ENCODE measurements at regions not wholly inside any gene's neighbourhood (a gene's known extent, or its start where the extent isn't known, plus 50 kb on each side); places are given as distances from the start of the nearest gene placed in this dataset.

DNA sequence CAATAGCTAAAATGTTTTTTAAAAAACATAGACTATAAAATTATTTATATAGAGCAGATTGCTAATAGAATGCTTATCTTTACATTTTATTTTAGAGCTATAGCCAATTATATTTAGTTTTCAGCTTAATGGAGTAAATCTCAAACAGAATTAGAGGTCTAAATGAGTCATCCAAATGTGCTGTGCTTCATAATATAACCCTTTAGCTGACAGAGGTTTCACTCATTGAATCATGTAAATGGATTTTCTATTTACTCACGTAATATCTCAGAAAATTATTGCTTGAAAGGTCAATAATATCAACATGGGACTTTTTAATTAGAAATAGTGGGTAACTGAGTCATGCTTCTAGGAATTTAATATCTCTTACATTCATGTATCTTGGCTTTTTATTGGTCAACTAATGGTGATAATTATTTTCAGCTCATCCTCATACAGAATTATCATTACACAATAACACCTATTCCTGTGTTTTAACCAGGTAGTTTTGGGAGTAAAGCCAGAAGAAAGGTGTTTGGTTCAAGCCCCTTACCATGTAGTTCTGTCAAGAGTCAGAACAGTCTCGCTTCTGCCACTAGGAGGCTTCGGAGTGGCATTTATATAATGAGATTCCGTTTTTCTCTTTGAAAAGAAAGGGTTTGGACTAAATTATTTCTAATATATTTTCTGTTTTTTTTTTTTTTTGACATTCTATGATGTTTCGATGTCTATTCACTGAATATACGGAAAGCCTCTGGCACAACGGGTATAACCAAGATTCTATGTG is 217.6 kb downstream of the CDH7 start:
- DNase-seq (ENCODE audit: low read depth in 1 of 2, low spot score in 1 of 2) = no peak
- no peaks in the 10 kb centered on the region for H3K27me3 ChIP-seq (ENCODE audit: insufficient read depth, poor library complexity, severe bottlenecking)
- TF ChIP-seq REST (IDR thresholded peaks at IDR 0.05; ENCODE audit: insufficient replicate concordance, low read depth) = no peak
- peak; percentile 18 for TF ChIP-seq CTCF (IDR thresholded peaks at IDR 0.05; ENCODE audit: insufficient read depth, low read length)
- no peak overlapping the region for H3K27ac ChIP-seq (replicated peaks)
- H3K4me3 ChIP-seq (replicated peaks; ENCODE audit: insufficient read depth, low read length) = no peak overlapping the region

DNA sequence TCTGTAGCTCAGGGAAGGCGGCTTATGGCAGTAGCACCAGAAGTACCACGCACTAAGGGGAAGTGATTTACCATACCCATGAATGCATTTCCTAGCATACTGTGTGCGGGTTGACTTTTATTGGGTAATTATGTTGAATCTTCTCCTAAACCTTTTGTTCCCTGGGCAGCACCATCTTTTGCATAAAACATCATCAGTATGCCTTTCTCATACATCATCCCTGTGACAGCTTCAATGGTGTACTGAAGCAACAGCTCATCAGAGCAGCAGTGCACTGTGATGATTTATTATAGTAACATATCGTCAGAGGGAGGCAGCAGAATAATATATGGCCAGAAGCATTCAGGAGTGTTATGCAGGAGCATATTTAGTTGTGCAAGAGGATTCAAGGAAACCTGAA is 204.9 kb downstream of the CDH7 start:
- DNase-seq (ENCODE audit: low read depth in 1 of 2, low spot score in 1 of 2) = no peak
- Histone ChIP-seq H3K27ac (replicated peaks) (no peak overlapping the region), H3K4me3 (replicated peaks; ENCODE audit: insufficient read depth, low read length) (no peak overlapping the region), H3K27me3 (ENCODE audit: insufficient read depth, poor library complexity, severe bottlenecking) (no peaks in the 10 kb centered on the region)
- TF ChIP-seq POLR2AphosphoS5 (IDR thresholded peaks at IDR 0.05; ENCODE audit: low read depth) = no peak
- TF ChIP-seq SPI1 (IDR thresholded peaks at IDR 0.05; ENCODE audit: borderline replicate concordance, low read depth) = no peak
- no peak for TF ChIP-seq CTCF (IDR thresholded peaks at IDR 0.05; ENCODE audit: insufficient read depth, low read length)
- TF ChIP-seq REST (IDR thresholded peaks at IDR 0.05; ENCODE audit: insufficient replicate concordance, low read depth) = no peak
- no peak for TF ChIP-seq GABPA (IDR thresholded peaks at IDR 0.05; ENCODE audit: low read depth)

DNA sequence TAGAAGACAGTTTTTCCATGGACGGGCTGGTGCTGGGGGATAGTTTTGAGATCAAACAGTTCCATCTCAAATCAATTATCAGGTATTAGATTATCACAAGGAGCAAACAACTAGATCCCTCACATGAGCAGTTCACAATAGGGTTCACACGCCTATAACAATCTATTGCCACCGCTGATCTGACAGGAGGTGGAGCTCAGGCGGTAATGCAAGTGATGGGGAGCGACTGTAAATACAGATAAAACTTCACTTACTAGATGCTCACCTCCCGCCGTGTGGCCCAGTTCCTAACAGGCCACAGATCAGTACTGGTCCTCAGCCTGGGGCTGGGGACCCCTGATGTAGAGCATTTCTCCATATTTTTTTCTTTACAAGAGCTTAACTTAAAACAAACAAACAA is 203.6 kb downstream of the CDH7 start:
- no peak for DNase-seq (ENCODE audit: low read depth in 1 of 2, low spot score in 1 of 2)
- Histone ChIP-seq H3K4me3 (replicated peaks; ENCODE audit: insufficient read depth, low read length) (no peak overlapping the region), H3K27ac (replicated peaks) (no peak overlapping the region), H3K27me3 (ENCODE audit: insufficient read depth, poor library complexity, severe bottlenecking) (no peaks in the 10 kb centered on the region)
- TF ChIP-seq REST (IDR thresholded peaks at IDR 0.05; ENCODE audit: insufficient replicate concordance, low read depth) (no peak), GABPA (IDR thresholded peaks at IDR 0.05; ENCODE audit: low read depth) (no peak), CTCF (IDR thresholded peaks at IDR 0.05; ENCODE audit: insufficient read depth, low read length) (no peak), POLR2AphosphoS5 (IDR thresholded peaks at IDR 0.05; ENCODE audit: low read depth) (no peak), SPI1 (IDR thresholded peaks at IDR 0.05; ENCODE audit: borderline replicate concordance, low read depth) (no peak)

Data from HL-60 (cell line).